NCI-H226 (cell line): ENCODE measurements at regions not wholly inside any gene's neighbourhood (a gene's known extent, or its start where the extent isn't known, plus 50 kb on each side); places are given as distances from the start of the nearest gene placed in this dataset.
"Not testable (repeated sequence)": the region's sequence is repeated elsewhere in the genome, so short reads cannot be mapped to it uniquely, and the experiment has no call there.

Experiments used
- DNase-seq: peaks from one replicate; pipeline ENCODE4 v3.0.0-alpha.2; 2015

DNA sequence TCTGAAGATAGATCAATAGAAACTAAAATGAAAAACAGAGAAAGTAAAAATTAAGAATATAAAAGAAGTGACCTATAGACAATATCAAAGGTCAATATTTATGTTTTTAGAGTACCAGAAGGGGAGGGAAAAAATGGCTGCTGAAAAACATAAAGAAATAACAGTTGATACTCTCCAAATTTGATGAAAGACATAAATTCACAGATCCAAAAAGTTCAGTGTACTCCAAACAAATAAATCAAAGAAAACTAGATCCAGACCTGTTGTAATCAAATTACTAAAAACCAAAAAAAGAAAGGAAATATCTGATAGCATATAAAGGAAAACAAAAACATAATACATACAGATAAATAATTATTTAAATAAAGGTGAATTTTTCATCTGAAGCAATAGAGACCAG lies 1689.1 kb upstream of the TMEFF2 start:
- DNase-seq: no peak

DNA sequence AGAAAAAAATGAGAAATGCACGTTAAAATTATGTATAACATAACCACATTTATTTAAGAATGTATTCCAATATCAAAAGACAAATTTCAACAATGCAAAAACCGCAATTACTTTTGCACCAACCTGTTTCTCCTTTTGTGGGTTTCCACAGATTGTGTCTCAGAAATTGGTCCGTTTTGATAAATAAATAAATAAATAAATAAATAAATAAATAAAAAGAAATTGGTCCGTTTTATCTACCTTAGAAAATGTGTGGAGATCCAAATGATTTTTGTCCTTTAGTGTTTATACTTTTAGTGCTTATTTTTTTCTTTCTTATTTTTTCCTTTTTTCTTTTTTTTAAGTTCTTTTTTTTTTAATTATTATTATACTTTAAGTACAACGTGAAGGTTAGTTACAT lies 1682.2 kb upstream of the TMEFF2 start:
- DNase-seq: no peak

DNA sequence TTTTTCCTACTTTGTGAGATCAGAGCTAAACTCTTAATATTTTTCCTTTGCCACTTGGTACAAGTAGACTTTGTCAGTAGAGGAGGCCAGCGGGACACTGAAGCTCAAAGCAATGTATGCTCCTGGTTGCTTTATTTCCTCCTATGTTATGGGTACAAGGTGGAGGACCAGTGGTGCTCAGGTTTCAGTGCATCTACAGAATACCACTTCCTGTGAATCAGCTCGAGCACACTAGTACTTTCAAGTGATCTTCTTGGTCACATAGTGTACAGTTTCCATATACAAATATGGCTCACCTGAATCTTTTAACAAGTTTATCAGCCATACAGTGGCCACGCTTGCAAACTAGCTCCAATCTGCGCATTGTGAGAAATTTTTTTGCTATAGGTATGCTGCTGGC lies 1674.8 kb upstream of the TMEFF2 start:
- no peak for DNase-seq

DNA sequence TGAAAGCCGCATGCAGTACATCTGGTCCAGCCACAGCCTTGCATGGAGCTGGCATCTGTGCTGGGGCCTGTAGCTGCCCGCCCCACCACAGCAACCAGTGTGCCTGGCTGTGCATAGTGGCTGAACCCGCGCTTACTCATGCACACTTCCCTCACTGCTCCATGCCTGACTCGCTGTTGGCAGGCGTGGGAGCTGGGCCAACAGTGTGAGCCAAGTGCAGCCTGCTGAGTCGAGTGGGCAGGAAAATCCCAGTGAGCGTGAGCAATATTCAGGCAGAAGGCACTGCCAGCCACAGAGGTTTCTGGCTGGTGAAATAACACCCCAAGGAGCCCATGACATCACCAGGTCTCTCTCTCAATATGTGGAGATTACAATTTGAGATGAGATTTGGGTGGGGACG lies 1674.1 kb upstream of the TMEFF2 start:
- DNase-seq: peak; percentile 3

GRCh38 chr2:193868132-193868531 lies 1673.4 kb upstream of the TMEFF2 start:
- no peak for DNase-seq

- no peak for DNase-seq
Observed at GRCh38 chr2:193867454-193867853, 1672.7 kb upstream of the TMEFF2 start.

DNA sequence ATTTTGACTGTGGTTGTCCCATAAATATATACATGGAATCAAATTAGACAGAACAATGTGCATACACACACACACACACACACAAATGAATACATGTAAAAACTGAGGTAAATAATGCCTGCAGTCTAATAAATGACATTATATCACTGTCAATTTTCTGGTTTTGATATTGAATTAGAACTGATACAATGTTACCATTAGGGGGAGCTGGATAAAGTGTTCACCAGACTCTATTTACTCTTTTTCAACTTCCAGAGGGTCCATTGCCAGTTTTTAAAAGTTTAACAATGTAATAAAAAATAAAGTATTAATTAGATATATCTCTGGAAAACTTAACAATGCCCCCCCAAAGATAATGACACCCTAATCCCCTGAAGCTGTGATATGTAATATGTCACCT lies 1666.8 kb upstream of the TMEFF2 start:
- DNase-seq: no peak

- no peak for DNase-seq
Observed at GRCh38 chr2:193847991-193848390, 1653.3 kb upstream of the TMEFF2 start.

- no peak for DNase-seq
Observed at GRCh38 chr2:193847130-193847529, 1652.4 kb upstream of the TMEFF2 start.

- DNase-seq: no peak
Observed at GRCh38 chr2:193845604-193846003, 1650.9 kb upstream of the TMEFF2 start.

GRCh38 chr2:193843675-193844074 lies 1648.9 kb upstream of the TMEFF2 start:
- no peak for DNase-seq

- peak; percentile 23 for DNase-seq
Observed at GRCh38 chr2:193841384-193842150, 1646.8 kb upstream of the TMEFF2 start.

GRCh38 chr2:193837111-193837738 lies 1642.5 kb upstream of the TMEFF2 start:
- peak; percentile 48 for DNase-seq

GRCh38 chr2:193836424-193837006 lies 1641.8 kb upstream of the TMEFF2 start:
- not testable (repeated sequence) for DNase-seq

GRCh38 chr2:193833895-193834294 lies 1639.2 kb upstream of the TMEFF2 start:
- peak; percentile 29 for DNase-seq

DNA sequence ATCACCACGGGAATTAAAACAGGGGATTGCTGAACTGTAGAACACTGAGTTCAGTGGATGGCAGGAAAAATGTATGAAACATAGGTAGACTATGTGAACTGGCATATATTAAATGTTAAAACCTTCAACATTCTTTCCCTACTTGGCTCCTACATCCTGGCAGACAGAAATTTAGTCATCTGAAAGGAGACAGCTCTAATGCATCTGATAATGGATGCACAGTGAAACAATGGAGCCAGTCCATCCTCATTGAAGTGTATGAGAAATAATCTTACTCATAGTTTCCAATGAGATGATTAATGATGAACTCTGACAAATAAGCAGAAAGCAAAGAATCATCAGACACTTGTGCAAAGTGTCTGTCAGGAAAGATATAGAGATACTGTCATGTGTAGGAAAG lies 1629.7 kb upstream of the TMEFF2 start:
- peak; percentile 82 for DNase-seq

DNA sequence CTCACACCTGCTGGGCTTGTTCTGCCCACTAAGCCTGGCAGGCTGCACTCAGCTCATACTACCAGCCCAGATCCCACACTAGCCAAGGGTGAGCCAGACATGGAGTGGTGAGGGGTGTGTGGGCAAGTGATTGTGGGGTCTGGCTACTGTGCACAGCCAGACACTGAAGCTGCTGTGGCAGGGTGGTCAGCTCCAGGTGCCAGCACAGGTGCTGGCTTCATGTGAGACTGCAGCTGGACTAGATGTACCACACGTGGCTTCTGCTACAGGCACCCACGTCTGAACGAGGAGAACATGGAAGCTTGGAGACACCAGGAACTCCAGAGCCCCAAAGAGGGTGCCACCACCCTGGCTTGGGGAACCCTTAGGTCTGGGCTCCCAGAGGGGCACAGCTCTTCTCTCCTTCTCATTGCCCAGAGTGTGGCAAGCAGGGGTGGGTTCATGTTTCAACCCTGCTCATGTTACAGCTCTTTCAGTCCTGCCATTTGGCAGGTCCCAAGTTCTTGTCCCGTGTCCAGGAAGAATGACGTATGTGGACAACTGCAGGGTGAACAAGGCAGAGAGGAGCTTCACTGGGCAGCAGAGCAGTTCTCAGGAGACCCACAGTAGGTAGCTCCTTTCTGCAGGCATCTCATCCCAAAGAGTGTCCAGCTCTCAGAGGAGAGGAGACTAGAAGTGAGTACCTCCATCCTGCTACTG lies 1624.2 kb upstream of the TMEFF2 start:
- DNase-seq: no peak

GRCh38 chr2:193816008-193816407 lies 1621.3 kb upstream of the TMEFF2 start:
- DNase-seq: no peak

DNA sequence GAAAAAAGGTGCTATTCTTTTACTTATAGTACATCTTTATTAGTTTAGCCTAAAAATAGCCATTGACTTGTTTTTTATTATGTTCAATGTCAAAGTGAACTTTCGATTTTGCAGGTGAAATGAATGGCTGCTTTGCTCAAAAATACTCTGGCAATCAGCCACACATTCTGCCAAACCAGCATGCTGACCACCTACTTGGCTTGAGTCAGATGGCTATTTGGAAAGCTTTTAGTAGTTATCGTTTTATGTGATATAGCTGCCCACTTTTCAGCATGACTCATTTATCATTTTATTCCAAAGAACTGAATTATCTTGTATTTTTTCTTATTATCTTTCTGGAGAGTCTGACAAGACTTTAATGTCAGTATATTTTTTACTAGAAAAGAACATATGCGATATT lies 1615.8 kb upstream of the TMEFF2 start:
- DNase-seq: peak; percentile 44

DNA sequence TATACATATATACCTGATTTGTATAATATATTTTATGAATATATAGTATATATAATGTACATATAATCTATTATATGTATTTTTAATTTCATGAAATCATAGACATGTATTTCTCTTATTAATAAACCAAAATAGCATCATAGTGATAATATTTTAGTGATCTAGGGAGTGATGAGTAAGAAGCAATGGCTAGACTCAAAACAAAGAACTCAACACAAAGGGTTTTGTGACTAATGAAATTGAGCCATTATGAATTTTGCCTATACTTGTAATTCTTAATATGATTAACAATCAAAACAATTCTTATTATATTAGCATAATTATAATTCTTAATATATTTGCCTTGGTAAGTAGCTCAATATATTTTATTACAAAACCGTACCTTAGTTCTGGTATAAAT lies 1614.1 kb upstream of the TMEFF2 start:
- no peak for DNase-seq

DNA sequence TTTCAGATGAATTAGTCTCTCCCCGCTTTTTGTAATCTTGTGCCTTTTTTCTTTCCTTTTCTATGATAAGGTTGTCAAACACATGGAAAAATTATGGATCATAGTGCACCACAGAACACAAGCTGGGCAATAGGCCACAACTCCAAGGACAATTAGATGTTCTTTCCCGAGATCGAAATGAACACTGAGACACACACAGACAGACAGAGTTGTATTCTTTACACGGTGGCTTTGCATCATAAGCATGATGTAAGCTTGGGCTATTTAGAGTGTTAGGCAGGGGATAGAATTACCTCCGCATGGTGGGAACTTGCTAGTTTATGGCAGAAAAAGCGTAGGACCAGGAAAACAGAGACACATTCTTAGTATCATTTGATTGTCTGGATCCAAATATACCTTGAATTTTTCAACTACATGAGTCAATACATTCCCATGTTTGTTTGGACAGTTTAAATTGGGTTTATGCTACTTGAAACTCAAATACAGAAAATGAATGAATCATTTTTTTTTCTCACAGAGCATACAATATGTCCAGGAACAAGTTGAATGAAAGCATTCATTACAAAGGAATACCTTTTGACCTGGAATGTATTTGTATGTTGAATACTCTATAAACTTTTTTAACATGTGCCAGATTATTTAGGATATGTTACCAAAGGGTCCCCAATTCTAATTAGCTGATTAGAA lies 1611.5 kb upstream of the TMEFF2 start:
- no peak for DNase-seq

GRCh38 chr2:193796847-193797246 lies 1602.1 kb upstream of the TMEFF2 start:
- DNase-seq: no peak

- DNase-seq: no peak
Observed at GRCh38 chr2:193793914-193794313, 1599.2 kb upstream of the TMEFF2 start.
